GM12891 (cell line): ENCODE measurements at regions not wholly inside any gene's neighbourhood (a gene's known extent, or its start where the extent isn't known, plus 50 kb on each side); places are given as distances from the start of the nearest gene placed in this dataset.

Experiments
- POLR2A ChIP-seq: IDR thresholded peaks from 2 replicates; pipeline ENCODE4 v1.6.1; 2011; ENCODE audit warnings: low read depth, low read length, control low read depth
- POLR2AphosphoS5 ChIP-seq: IDR thresholded peaks from 2 replicates; pipeline ENCODE4 v1.6.1; 2011; ENCODE audit warnings: low read depth, low read length, control low read depth
- POU2F2 ChIP-seq: IDR thresholded peaks from 2 replicates; pipeline ENCODE4 v1.6.1; 2011; ENCODE audit warnings: low read depth, mild to moderate bottlenecking, control low read depth, low read length, moderate library complexity
- SPI1 ChIP-seq: IDR thresholded peaks from 2 replicates; pipeline ENCODE4 v1.6.1; 2011; ENCODE audit warnings: low read depth, low read length, control low read depth
- TAF1 ChIP-seq: IDR thresholded peaks from 2 replicates; pipeline ENCODE4 v1.6.1; 2011; ENCODE audit warnings: low read depth, low read length, control low read depth

DNA sequence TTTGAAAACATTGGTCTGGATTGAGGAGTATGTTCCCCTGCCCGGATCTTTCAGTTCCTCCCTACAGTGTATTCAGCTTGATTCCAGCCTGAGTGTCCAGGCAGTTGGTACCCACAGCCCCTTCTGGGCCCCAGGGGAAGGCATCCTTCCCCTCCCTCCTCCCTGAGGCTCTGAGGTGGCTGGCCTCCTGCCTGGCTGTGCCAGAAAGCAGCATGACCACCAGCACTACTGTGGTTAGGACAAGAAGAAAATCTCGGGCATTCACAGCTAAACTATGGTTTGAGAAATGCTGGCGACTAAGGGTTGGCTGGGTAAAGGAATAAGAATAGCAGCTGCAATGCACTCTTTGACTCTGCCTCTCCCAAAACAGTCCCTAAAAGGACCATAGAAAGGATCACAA, 84.6 kb upstream of the LIFR start:
- TF ChIP-seq POLR2A (no peak), POLR2AphosphoS5 (no peak), SPI1 (no peak), POU2F2 (no peak), TAF1 (no peak)
